ENCODE measurements at regions not wholly inside any gene's neighbourhood (a gene's known extent, or its start where the extent isn't known, plus 50 kb on each side); places are given as distances from the start of the nearest gene placed in this dataset.
"Not testable (repeated sequence)": the region's sequence is repeated elsewhere in the genome, so short reads cannot be mapped to it uniquely, and the experiment has no call there.

GRCh38 chr2:176781570-176782217 lies 430.9 kb upstream of the HNRNPA3 start:
- no peak for DNase-seq

- no peak for DNase-seq
Observed at GRCh38 chr2:176784633-176785200, 427.9 kb upstream of the HNRNPA3 start.

DNA sequence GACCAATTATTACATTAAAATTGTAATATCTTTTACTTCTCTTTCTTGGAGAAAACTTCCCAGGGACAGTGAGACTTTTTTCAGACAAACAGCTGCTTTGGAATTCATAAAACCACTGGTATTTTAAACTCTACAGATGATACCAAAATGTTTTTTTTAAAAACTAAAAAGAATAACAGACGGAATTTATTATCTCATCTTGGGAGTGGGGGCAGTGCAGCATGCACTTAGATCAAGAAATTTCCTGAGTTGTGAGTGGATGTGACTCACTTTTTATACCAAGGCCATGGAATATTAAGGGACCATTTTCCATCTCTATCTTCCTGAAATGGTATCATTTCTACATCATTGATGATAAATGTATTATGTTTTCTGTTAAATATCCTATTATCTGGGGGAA lies 422.8 kb upstream of the HNRNPA3 start:
- DNase-seq = no peak

- DNase-seq = no peak
Observed at GRCh38 chr2:176790468-176790867, 422.1 kb upstream of the HNRNPA3 start.

- DNase-seq = no peak
Observed at GRCh38 chr2:176793792-176794191, 418.8 kb upstream of the HNRNPA3 start.

DNA sequence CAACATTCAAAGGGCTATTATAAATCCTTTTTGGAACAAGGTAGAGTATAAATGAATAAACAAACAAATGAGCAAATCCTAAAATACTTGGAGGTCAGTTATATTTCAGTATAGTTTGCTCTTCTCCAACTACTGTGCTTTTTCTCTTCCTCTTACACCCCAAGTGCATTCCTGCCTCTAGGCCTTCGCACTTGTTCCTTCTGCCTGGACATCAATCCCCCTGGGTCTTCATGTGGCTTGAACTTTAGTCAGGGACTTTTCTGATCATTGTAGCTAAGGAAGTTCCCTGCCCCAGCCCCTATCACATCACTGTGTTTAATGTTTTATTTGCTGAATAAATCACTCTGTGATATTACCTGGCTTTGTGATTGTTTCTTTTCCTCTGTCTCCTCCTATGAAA lies 418.2 kb upstream of the HNRNPA3 start:
- no peak for DNase-seq

DNA sequence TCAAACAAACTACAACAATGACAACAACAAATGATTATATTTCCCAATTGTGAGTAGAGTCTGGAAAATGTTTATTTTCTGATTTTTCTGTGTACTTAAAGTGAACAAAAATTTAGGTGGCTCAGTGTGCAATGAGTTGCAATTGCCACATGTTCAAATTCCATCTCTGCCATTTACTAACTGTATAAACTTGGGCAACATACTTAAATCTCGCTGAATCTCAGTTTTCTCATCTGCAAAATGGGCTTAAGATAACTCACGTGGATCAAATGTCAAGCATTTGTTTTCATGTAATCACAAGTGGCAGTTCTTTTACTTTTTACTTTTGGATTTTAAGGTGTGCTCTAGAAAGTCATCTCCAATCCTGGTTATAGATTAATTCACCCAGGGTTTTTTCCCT lies 416.8 kb upstream of the HNRNPA3 start:
- no peak for DNase-seq

GRCh38 chr2:176796677-176797076 lies 415.9 kb upstream of the HNRNPA3 start:
- not testable (repeated sequence) for DNase-seq

- no peak for DNase-seq
Observed at GRCh38 chr2:176804392-176804791, 408.2 kb upstream of the HNRNPA3 start.

DNA sequence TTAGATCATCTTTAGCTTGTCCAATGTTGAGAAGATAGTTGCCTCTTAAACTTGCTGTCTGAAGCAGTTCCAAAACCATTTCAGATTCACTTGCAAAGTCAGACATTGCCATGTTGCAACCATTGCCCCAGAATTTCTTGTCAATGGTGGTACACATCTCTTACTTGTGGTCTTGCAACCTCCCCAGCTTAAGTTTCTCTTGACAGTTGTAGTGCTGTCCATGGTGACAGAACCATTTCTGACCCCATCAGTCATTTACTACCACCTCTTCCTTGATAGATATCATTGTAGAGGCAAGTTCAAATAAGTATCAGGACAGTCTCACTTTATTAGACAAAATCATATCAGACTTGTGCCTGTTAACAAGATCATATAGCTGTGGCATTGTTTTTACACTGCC lies 407.2 kb upstream of the HNRNPA3 start:
- DNase-seq = no peak

DNA sequence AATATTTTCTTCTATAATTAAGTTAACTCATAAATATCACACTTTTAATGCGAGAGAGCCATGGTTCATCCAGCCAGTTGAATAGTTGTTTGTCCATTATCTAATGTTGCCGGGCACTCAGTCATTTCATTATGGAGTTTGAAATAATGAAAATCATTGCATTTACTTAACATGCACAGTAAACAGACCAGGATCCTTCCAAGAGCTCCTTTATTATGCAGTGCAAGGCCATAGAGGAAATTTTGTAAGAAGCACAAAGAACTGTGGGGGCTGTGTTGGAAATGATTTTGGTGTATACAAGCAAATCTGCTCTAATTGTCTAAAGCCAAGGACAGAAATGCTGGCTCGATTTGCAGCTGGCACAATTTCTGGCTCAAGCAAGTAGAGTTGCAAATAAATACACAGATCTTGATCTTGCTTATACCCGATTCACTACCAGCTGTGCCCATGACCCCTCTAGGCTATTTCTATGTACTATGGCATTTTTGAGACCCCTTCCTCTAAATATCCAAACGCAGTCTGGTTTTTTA lies 400.3 kb upstream of the HNRNPA3 start:
- DNase-seq = no peak

DNA sequence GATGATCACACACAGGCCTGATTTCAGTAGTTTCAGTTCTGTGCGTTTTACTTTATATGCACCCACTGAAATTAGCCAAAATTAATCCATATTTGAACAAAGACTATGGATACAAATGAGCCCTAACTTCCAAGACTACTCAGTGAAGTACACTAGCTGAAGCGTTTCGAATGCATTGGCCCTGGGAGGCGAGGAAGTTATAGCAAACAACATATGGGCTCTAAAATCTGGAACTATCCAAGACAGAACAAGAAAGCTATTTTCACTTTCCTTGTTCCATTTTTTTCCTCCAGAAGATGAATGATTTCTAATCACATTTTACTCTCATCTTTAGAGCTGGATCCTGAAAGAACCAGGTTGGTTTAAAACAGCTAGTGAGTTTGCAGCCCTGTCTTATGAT lies 399.4 kb upstream of the HNRNPA3 start:
- DNase-seq = no peak

DNA sequence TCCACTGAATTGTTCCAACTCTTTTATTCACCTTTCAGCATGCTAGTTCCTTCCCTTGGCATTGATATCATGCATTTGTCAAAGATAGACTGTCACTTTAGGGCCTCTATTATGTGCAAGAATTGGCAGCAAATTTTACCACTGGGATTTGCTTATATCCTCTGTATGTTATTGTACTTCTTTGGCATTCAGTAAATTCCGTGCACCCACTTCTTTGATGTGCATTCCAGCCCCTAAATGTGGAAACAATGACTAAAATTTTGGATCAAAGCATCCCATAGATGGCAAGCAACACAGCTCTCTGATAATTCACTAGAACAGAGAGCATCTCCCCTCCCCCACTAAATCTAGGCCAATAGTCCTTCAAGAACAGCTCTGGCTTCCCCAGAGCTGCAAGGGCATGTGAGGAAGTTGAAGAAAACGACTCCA lies 399.0 kb upstream of the HNRNPA3 start:
- no peak for DNase-seq

- no peak for DNase-seq
Observed at GRCh38 chr2:176814274-176814673, 398.3 kb upstream of the HNRNPA3 start.

DNA sequence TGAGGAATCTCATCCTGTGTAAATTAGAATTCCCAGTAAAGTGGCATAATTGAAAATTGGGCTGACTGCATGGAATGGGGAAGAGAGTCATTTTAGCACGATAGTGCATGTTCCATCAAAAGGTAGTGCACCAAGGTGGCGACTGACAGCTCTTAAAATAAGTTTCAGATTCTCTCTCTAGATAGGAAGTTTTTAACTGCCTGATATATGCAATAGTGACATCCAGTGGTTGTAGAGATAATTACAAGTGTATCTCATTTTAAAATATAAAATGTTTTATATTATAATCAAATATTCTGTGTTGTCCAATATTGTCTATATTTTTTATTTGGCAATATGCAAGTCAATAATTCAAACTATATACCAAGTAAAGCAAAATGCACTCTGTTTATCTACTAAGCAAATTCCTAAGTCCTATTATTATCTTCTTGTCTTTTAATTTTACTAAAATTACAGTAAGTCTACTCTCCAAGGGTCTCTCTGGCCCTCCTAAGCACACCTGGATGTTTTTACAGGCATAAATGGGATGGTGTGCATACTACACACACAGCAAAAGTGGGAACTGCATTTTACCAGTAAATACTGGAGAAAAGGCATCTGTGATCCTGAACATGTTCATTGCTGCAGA lies 397.7 kb upstream of the HNRNPA3 start:
- DNase-seq = no peak

- DNase-seq = no peak
Observed at GRCh38 chr2:176817061-176817565, 395.5 kb upstream of the HNRNPA3 start.

- DNase-seq = no peak
Observed at GRCh38 chr2:176818076-176818475, 394.5 kb upstream of the HNRNPA3 start.

- no peak for DNase-seq
Observed at GRCh38 chr2:176818617-176819016, 394.0 kb upstream of the HNRNPA3 start.

GRCh38 chr2:176819306-176819705 lies 393.3 kb upstream of the HNRNPA3 start:
- no peak for DNase-seq

DNA sequence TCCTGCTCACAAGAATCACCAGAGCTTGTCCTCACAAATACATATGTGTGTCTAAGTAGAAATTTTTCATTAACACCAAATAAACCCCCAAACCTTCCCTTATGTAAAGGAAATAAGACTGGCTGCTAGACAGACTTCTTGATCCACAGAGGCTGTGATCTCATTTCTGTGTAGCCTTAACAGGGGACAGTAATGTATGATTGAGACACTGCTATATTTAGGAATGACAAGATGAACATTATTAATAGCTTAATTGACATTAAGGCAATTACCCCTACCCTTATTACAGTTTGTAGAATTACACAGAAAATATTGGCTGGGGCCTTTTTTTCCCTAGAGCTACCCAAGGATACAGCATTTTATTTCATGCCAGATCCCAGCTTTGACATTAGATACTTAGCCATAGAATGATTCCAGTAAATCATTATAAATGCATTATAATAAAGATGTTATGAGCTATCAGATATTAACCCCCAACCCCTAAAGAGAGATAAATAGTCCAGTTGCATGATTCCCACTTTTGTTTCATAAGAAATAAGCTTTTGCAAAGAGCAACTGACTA lies 392.1 kb upstream of the HNRNPA3 start:
- DNase-seq = no peak

GRCh38 chr2:176821350-176821749 lies 391.2 kb upstream of the HNRNPA3 start:
- no peak for DNase-seq

GRCh38 chr2:176822060-176822459 lies 390.5 kb upstream of the HNRNPA3 start:
- no peak for DNase-seq

- no peak for DNase-seq
Observed at GRCh38 chr2:176826356-176826755, 386.2 kb upstream of the HNRNPA3 start.
